Amygdala (tissue), 56 donors: ENCODE measurements at regions not wholly inside any gene's neighbourhood (a gene's known extent, or its start where the extent isn't known, plus 50 kb on each side); places are given as distances from the start of the nearest gene placed in this dataset.
"Not testable (repeated sequence)": the region's sequence is repeated elsewhere in the genome, so short reads cannot be mapped to it uniquely, and the experiment has no call there.

Experiments
- DNase-seq, 56 donors: peaks; one replicate each; lab custom pipeline; 2025; lab: John Stamatoyannopoulos, UW

- no peak for DNase-seq
These were observed 281.0 kb upstream of the DEPDC1 start for GRCh38 chr1:68777851-68778250.

GRCh38 chr1:68779841-68780240 is 283.0 kb upstream of the DEPDC1 start:
- DNase-seq = not testable (repeated sequence)

DNA sequence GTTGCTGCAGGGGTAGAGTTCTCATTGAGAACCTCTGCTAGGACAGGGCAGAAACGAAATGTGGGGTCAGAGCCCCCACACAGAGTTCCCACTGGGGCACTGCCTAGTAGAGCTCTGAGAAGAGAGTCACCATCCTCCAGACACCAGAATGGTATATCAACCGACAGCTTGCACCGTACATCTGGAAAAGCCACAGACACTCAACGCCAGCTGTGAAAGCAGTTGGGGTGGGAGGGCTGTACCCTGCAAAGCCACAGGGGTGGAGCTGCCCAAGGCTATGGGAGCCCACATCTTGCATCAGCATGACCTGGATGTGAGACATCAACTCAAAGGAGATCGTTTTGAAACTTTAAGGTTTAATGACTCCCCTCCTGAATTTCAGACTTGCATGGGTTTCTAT is 284.0 kb upstream of the DEPDC1 start:
- DNase-seq = no peak

GRCh38 chr1:68782890-68783289 is 286.0 kb upstream of the DEPDC1 start:
- DNase-seq = no peak

- no peak for DNase-seq
These were observed 288.4 kb upstream of the DEPDC1 start for GRCh38 chr1:68785328-68785727.

DNA sequence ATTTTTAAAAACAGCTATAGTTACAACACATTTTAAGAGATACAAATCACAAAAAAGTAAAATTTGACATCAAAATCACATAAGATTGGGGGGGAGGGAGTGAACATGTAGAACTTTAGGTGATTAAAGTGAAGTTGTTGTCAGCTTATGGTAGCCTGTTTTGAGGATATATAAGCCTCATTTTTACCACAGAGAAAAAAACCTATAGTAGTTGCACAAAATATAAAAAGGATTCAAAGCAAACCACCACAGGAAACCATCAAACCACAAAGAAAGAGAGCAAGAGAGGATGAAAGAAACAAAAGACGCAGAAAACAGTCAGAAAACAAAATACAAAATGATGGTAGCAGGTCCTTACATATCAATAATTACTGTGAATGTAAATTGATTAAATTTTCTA is 291.9 kb upstream of the DEPDC1 start:
- DNase-seq = no peak

DNA sequence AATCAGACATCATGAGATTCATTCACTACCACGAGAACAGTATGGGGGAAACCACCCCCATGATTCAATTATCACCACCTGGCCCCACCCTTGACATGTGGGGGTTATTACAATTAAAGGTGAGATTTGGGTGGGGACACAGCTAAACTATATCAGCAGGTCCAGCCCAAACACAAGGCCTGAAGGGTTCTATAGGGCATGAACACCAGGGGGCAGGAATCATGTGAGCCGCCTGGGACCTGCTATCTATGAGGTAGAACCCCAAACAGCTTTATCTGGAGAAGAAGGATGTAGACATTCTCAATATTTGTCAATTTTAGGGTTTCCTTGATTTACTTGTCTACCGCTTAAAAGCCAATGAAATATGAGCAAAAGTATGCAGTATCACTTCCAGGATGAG is 294.9 kb upstream of the DEPDC1 start:
- no peak for DNase-seq

- no peak for DNase-seq
These were observed 299.1 kb upstream of the DEPDC1 start for GRCh38 chr1:68795956-68796355.

GRCh38 chr1:68796888-68797287 is 300.0 kb upstream of the DEPDC1 start:
- no peak for DNase-seq

DNA sequence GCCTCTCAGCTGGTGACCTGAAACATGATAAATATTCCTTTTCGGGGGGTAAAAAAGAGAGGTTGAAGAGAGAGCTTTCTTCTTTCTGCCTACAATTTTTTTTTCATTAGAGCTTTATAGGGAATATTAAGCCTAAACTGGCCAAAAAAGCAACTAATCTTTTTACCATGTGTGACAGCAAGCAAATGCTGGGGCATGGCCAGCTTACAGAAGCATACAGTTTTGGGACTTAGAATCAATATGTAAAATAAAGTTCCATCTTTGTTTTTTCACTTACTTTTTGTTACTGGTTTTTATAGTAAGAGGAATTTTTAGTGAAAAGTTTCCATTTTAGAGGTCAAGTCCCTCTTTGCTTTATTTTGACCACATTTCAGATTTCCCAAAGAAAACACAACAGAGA is 301.2 kb upstream of the DEPDC1 start:
- DNase-seq = no peak

DNA sequence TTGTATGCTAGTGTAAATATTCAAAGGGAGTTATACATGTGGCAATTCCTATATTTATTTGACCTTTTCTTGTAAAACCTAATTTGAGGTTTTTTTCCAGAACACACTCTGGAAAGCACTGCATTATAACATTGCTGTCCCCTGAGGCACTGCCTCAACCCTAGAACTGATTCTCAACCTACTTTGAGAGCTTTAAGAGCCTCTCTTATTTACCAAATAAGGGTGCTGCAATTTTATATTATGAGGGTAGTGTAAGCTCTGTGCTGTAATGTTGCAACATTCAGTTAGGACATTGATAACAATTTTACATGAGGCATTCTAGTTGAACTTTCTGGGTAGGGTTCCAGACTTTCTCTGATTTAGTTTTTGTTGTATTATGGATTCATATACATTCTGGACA is 302.2 kb upstream of the DEPDC1 start:
- DNase-seq = no peak

DNA sequence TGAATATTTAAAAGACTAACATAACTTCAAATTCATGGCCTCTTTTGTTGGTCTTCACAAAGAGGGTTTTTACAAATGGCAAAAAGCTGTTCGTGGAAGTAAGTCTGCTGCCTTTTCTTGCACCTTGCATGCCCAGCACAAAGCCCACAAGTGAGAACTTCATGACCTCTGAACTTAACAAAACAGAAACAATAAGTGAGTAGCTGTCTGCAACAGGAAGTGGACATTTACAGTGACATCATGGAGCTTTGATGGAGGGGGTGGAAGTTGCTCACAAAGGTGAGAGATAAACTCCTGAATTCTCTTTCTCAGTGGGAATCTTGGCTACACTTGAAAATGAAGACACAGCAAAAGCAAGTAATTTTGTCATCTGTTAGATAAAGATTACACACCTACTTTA is 303.3 kb upstream of the DEPDC1 start:
- DNase-seq = no peak

- DNase-seq = no peak
These were observed 304.6 kb upstream of the DEPDC1 start for GRCh38 chr1:68801440-68801839.

DNA sequence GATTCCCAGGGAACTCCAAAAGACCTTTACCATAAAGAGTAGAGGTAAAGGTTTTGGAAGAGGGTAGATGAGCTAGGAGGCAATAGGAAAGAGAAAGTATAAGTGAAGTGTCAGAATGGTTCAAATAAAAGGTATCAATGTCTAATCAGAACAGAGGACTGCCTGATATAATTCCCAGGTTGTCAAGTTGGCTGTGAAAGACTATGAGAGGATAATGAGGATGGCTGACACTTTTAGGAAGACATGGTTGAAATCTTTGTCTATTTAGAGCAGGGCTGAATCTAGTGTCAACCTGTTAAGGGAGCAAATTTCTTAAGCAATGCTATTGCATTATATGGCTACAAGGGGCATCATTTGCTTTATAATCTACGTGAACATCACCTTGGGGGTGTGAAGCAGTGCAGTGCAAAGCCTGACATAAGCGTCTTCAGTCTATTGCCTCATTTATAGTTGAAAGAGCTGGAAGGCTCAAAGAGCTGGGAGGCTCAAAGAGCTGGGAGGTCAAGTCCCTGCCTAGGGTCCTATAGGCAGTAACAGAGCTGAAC is 308.3 kb upstream of the DEPDC1 start:
- DNase-seq = no peak

GRCh38 chr1:68808351-68808750 is 311.5 kb upstream of the DEPDC1 start:
- DNase-seq = peak in 2 of 56 donors; percentile 2 to 6

DNA sequence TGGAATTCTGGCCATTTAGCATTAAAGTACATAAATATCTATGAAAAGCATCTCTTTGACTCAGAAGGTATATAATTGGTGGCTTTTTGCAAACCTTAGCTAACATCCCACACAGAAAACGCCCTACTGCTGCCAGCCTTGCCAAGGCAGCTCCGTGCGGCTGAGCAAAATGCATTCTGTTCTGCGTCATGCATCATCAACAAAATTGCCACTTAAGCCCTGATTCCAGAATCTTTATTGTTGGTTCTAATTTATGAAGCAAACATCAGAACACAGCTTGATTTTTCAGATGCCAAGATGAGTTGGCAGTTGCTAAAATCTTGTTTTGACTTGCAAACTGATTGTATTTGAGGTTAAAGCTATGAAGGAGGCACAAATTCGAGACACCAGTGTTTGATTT is 314.9 kb upstream of the DEPDC1 start:
- peak in 13 of 56 donors; percentile 3 to 41 (median 7) for DNase-seq

DNA sequence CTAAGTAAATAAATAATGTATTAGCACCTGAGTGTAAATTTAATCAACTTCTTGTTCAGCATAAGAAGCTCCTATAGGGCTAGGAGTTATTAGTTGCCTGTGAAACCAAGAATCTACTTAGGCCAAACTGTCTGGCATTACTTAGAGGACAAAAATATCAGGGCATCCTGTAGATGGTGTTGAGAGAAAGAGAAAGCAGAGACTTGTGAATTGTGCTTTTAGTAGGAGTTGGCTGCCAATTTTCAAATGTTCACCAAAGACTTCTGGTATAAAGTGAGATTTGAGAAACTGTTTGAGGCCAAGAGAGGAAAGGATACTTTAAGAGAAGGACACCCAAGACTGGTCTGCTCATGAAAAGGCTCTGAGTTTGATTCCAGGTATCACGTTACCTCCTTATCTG is 315.5 kb upstream of the DEPDC1 start:
- DNase-seq = no peak

DNA sequence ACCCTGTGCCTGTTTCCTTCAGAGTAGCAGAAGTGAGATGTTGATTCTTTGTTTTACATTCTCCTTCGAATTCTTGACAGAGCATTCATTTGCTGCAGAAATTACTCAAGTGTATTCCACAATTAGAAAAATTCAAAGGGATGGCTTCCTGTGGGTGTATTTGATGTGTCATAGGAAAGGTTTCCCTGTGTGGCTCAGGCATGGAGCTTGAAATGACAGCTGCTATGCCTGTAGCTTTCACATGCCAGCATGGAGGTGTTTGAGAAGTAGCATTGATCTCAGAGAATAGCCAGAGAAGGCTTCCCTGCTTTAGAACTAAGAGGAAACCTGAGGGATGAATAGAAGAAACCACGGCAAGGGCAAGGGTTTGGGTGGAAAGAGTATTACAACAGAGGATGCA is 317.2 kb upstream of the DEPDC1 start:
- DNase-seq = peak in 4 of 56 donors; percentile 0 to 16 (median 9)

GRCh38 chr1:68815632-68816031 is 318.8 kb upstream of the DEPDC1 start:
- no peak for DNase-seq

- DNase-seq = not testable (repeated sequence)
These were observed 320.8 kb upstream of the DEPDC1 start for GRCh38 chr1:68817505-68818210.

DNA sequence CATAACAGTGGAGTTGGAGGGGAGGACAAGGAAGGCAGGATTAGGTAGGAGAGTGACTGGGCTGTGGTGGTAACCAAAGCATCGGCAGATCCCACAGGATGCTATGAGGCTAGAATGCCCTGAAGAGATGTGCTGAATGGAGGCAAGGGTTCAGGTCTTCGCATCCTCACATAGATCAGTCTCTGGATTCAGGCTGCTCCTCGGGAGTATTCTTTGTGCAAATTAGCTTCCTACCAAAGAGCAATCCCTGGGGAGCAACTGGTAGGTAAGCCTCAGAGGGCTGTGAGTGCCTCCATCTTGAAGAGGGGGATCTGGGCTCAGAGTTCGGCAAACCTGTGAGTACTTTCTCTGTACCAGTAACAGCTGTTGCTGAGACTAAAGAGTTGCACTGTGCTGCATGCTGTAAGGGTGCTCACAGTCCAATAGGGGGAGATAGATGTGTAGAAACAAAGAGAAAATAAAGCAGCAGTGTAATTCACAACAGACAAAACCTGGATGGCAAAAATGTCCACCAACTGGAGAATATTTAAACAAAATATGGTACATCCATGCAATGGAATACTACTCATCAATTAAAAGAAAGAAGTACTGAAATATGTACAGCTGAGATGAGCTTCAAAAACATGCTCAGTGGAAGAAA is 322.4 kb upstream of the DEPDC1 start:
- no peak for DNase-seq

DNA sequence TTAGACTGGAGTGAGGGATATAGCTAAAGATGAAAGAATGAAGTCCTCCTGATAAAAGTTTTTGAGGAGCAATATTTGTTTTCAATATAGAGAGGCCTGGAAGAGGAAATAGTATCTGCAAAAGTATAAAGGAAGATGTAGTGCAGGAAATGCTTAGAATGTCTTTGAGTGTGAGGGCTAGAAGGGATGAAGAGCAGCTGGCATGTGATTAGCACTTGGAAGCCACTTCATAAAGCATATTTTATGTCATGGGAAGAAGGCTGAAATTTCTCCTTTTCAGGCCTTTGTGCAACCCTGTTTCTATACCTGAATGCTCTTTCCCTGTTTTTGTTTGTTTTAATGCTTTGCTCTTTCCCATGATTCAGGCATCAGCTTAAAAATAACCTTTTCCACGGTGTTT is 323.3 kb upstream of the DEPDC1 start:
- no peak for DNase-seq
